Endothelial cell of umbilical vein (primary cell): ENCODE measurements at regions not wholly inside any gene's neighbourhood (a gene's known extent, or its start where the extent isn't known, plus 50 kb on each side); places are given as distances from the start of the nearest gene placed in this dataset.

ENCODE experiments used
- CTCF ChIP-seq, 2 donors: IDR thresholded peaks; 1 replicate in 1 of 2; 2 replicates in 1 of 2; pipeline ENCODE4 v1.5.1; 2011; ENCODE audit warnings: low read length in 2 of 2, mild to moderate bottlenecking in 2 of 2, moderate library complexity in 2 of 2, control low read depth in 1 of 2, inconsistent platforms in 1 of 2, low read depth in 1 of 2; ENCODE audit not compliant: insufficient read depth in 1 of 2; ENCODE audit errors: extremely low read depth in 1 of 2
- GATA2 ChIP-seq: IDR thresholded peaks from 2 replicates; pipeline ENCODE4 v1.7.0; 2011; ENCODE audit warnings: low read depth, mild to moderate bottlenecking, moderate library complexity, mixed read lengths, low read length; ENCODE audit not compliant: insufficient read length, insufficient read depth
- POLR2A ChIP-seq: IDR thresholded peaks from 2 replicates; pipeline ENCODE4 v1.6.1; 2012; ENCODE audit warnings: low read depth, mild to moderate bottlenecking, control low read depth, low read length
- POLR2AphosphoS5 ChIP-seq: IDR thresholded peaks from 2 replicates; pipeline ENCODE4 v1.6.1; 2012; ENCODE audit warnings: low read depth, mild to moderate bottlenecking, control low read depth, low read length, moderate library complexity; ENCODE audit not compliant: insufficient read depth

- no peak for TF ChIP-seq CTCF (IDR thresholded peaks at IDR 0.05; ENCODE audit: extremely low read depth in 1 of 2, insufficient read depth in 1 of 2, low read depth in 1 of 2, low read length in 2 of 2)
- no peak for TF ChIP-seq POLR2A
- TF ChIP-seq POLR2AphosphoS5 = no peak
- TF ChIP-seq GATA2 = no peak
These were observed 340.9 kb upstream of the RPS23 start for GRCh38 chr5:82619097-82619496.
